Endothelial cell of umbilical vein (primary cell): ENCODE measurements at regions not wholly inside any gene's neighbourhood (a gene's known extent, or its start where the extent isn't known, plus 50 kb on each side); places are given as distances from the start of the nearest gene placed in this dataset.

ENCODE experiments used
- BruUV-seq: library from RNA; stranded (reverse); fragments of 400-500 nt; replicated peaks from 2 replicates; lab custom pipeline; 2021; lab: Mats Ljungman, UMichigan
- CTCF ChIA-PET: fragments of 300-600, 350-600 bp; sonication (Branson Sonifier 250); formaldehyde crosslinking; loops from one replicate; lab custom pipeline; 2021; ENCODE audit warnings: antibody characterized with exemption, inconsistent platforms; lab: Charles Lee
- POLR2A ChIA-PET: fragments of 300-600, 350-600 bp; sonication (Branson Sonifier 250); formaldehyde crosslinking; loops from one replicate; lab custom pipeline; 2021; ENCODE audit warnings: antibody characterized with exemption, inconsistent platforms; lab: Charles Lee
- DNase-seq: peaks from one replicate; pipeline ENCODE4 v3.0.0-alpha.2; 2011; ENCODE audit warnings: low read depth, low spot score
- FAIRE-seq: peaks from 2 replicates; lab custom pipeline; 2011; peaks lifted over from hg19 to GRCh38; lab: Jason Lieb, UNC
- H2AFZ ChIP-seq: 2 replicates; pipeline ENCODE4 v1.6.0; 2012; ENCODE audit warnings: low read depth, low read length, control low read depth, inconsistent platforms
- H3K27ac ChIP-seq: 2 replicates; pipeline ENCODE4 v1.5.1; 2011; ENCODE audit warnings: low read depth, mild to moderate bottlenecking, control low read depth, low read length, moderate library complexity; ENCODE audit not compliant: insufficient read depth
- H3K27me3 ChIP-seq, 2 experiments: 2 replicates each; pipeline versions ENCODE4 v1.6.0 to v1.6.1; 2011; ENCODE audit warnings: low read length in 2 of 2, mixed read lengths in 1 of 2; ENCODE audit not compliant: control insufficient read depth in 2 of 2, insufficient read depth in 2 of 2
- H3K36me3 ChIP-seq, 2 experiments: 2 replicates in 1 of 2; 3 replicates in 1 of 2; pipeline ENCODE4 v1.5.1; 2011; ENCODE audit warnings: low read length in 2 of 2, mild to moderate bottlenecking in 1 of 2, moderate library complexity in 1 of 2; ENCODE audit not compliant: control insufficient read depth in 2 of 2, insufficient read depth in 2 of 2; ENCODE audit errors: extremely low read depth in 1 of 2
- H3K4me1 ChIP-seq: 3 replicates; pipeline ENCODE4 v1.5.1; 2011; ENCODE audit warnings: mild to moderate bottlenecking, low read length; ENCODE audit not compliant: control insufficient read depth, insufficient read depth; ENCODE audit errors: extremely low read depth
- H3K4me2 ChIP-seq: 2 replicates; pipeline ENCODE4 v1.6.1; 2011; ENCODE audit warnings: low read length, control low read depth, mixed read lengths; ENCODE audit not compliant: insufficient read depth
- H3K4me3 ChIP-seq, 3 experiments: fragments of 200-600 bp in 1 of 3; sonication (generic), shearing (Covaris generic) in 1 of 3; replicated peaks in 1 of 3; 2 replicates each; pipeline ENCODE4 v1.5.1; 2011 to 2016; ENCODE audit warnings: control low read depth in 3 of 3, low read length in 3 of 3, mild to moderate bottlenecking in 2 of 3, inconsistent platforms in 1 of 3, low read depth in 1 of 3, moderate library complexity in 1 of 3; ENCODE audit not compliant: insufficient read depth in 1 of 3
- H3K79me2 ChIP-seq: 2 replicates; pipeline ENCODE4 v1.6.0; 2012; ENCODE audit warnings: low read length, inconsistent platforms; ENCODE audit not compliant: control insufficient read depth, insufficient read depth
- H3K9ac ChIP-seq: replicated peaks from 2 replicates; pipeline ENCODE3; 2011; ENCODE audit warnings: low read length, control low read depth; ENCODE audit not compliant: insufficient read depth; ENCODE audit errors: extremely low read depth
- H3K9me1 ChIP-seq: replicated peaks from 3 replicates; pipeline ENCODE4 v1.6.0; 2011; ENCODE audit warnings: mild to moderate bottlenecking, low read length; ENCODE audit not compliant: control insufficient read depth, insufficient read depth; ENCODE audit errors: extremely low read depth
- H3K9me3 ChIP-seq: replicated peaks from 2 replicates; pipeline ENCODE4 v1.5.1; 2012; ENCODE audit warnings: low read length, inconsistent platforms; ENCODE audit not compliant: control insufficient read depth, insufficient read depth
- H4K20me1 ChIP-seq: replicated peaks from 2 replicates; pipeline ENCODE3; 2011; ENCODE audit warnings: mild to moderate bottlenecking, low read length; ENCODE audit not compliant: control insufficient read depth, insufficient read depth; ENCODE audit errors: extremely low read depth
- CTCF ChIP-seq, 2 donors: IDR thresholded peaks; 1 replicate in 1 of 2; 2 replicates in 1 of 2; pipeline ENCODE4 v1.5.1; 2011; ENCODE audit warnings: low read length in 2 of 2, mild to moderate bottlenecking in 2 of 2, moderate library complexity in 2 of 2, control low read depth in 1 of 2, inconsistent platforms in 1 of 2, low read depth in 1 of 2; ENCODE audit not compliant: insufficient read depth in 1 of 2; ENCODE audit errors: extremely low read depth in 1 of 2
- EZH2 ChIP-seq: IDR thresholded peaks from 2 replicates; pipeline ENCODE4 v1.6.1; 2012; ENCODE audit warnings: borderline replicate concordance, low read depth, mild to moderate bottlenecking, moderate library complexity, low read length, inconsistent platforms; ENCODE audit not compliant: severe bottlenecking
- FOS ChIP-seq: IDR thresholded peaks from 2 replicates; pipeline ENCODE4 v1.6.1; 2011; ENCODE audit warnings: mild to moderate bottlenecking, low read length, moderate library complexity, borderline replicate concordance; ENCODE audit not compliant: insufficient read depth
- GATA2 ChIP-seq: IDR thresholded peaks from 2 replicates; pipeline ENCODE4 v1.7.0; 2011; ENCODE audit warnings: low read depth, mild to moderate bottlenecking, moderate library complexity, mixed read lengths, low read length; ENCODE audit not compliant: insufficient read length, insufficient read depth
- JUN ChIP-seq: IDR thresholded peaks from 2 replicates; pipeline ENCODE4 v1.6.1; 2011; ENCODE audit warnings: borderline replicate concordance, low read depth; ENCODE audit not compliant: insufficient read length, insufficient read depth
- MAX ChIP-seq: IDR thresholded peaks from 2 replicates; pipeline ENCODE4 v1.6.1; 2011; ENCODE audit not compliant: insufficient read depth, insufficient read length
- MYC ChIP-seq: IDR thresholded peaks from one replicate; pipeline ENCODE4 v1.6.1; 2011; ENCODE audit warnings: mild to moderate bottlenecking, low read depth, low read length
- POLR2A ChIP-seq: IDR thresholded peaks from 2 replicates; pipeline ENCODE4 v1.6.1; 2012; ENCODE audit warnings: low read depth, mild to moderate bottlenecking, control low read depth, low read length
- POLR2AphosphoS5 ChIP-seq: IDR thresholded peaks from 2 replicates; pipeline ENCODE4 v1.6.1; 2012; ENCODE audit warnings: low read depth, mild to moderate bottlenecking, control low read depth, low read length, moderate library complexity; ENCODE audit not compliant: insufficient read depth
- dilution Hi-C: fragments of 300-500 bp; cut with MboI; formaldehyde crosslinking; loops from one replicate; pipeline ENCODE4 v1.15.0; 2019; ENCODE audit warnings: low sequenced_read_pairs; ENCODE audit not compliant: extremely low pct_ligation_motif_present
- intact Hi-C: fragments of 100-400 bp; cut with micrococcal nuclease; formaldehyde crosslinking; loops from one replicate; pipeline ENCODE4 v1.10.0; 2022

- CTCF ChIA-PET: no interaction called here
- Histone ChIP-seq H3K4me2 (no peak overlapping the region), H3K9ac (no peak overlapping the region), H3K9me1 (no peaks in the 10 kb centered on the region), H4K20me1 (no peaks in the 10 kb centered on the region), H3K4me1 (no peaks in the 10 kb centered on the region), H3K27ac (no peak overlapping the region), H3K79me2 (no peaks in the 10 kb centered on the region), H3K9me3 (peaks cover 3% of the 10 kb centered on the region), H3K27me3 (no peaks in the 10 kb centered on the region), H3K36me3 (no peaks in the 10 kb centered on the region), H2AFZ (no peak overlapping the region), H3K4me3 (no peak overlapping the region)
- POLR2A ChIA-PET: no interaction called here
- BruUV-seq: no TSS peak
- DNase-seq (no peak), FAIRE-seq (no peak)
- dilution Hi-C loops: no loop called here
- intact Hi-C loops: no loop called here
- TF ChIP-seq CTCF (IDR thresholded peaks at IDR 0.05; ENCODE audit: extremely low read depth in 1 of 2, insufficient read depth in 1 of 2, low read depth in 1 of 2, low read length in 2 of 2): no peak
- no peak for TF ChIP-seq POLR2A
- no peak for TF ChIP-seq EZH2
- TF ChIP-seq JUN: no peak
- TF ChIP-seq POLR2AphosphoS5: no peak
- TF ChIP-seq FOS: no peak
- no peak for TF ChIP-seq MYC
- no peak for TF ChIP-seq MAX
- no peak for TF ChIP-seq GATA2
Observed at GRCh38 chr11:115049796-115050195, 371.5 kb downstream of the NXPE2 start.
